Mesendoderm (in vitro differentiated cells): ENCODE measurements at regions not wholly inside any gene's neighbourhood (a gene's known extent, or its start where the extent isn't known, plus 50 kb on each side); places are given as distances from the start of the nearest gene placed in this dataset.
A peak's percentile ranks its signal among the peaks of the same experiment; 100 is the strongest.

Experiments
- DNase-seq: peaks from one replicate; pipeline ENCODE4 v3.0.0; 2013
- H2AK5ac ChIP-seq: 2 replicates; pipeline ENCODE4 v1.6.1; 2013; ENCODE audit warnings: low read length, inconsistent platforms
- H2BK120ac ChIP-seq: 2 replicates; pipeline ENCODE4 v1.6.1; 2013; ENCODE audit warnings: low read depth, mild to moderate bottlenecking, low read length, moderate library complexity, mixed read lengths
- H2BK15ac ChIP-seq: replicated peaks from 2 replicates; pipeline ENCODE4 v1.6.1; 2013; ENCODE audit warnings: low read depth, mild to moderate bottlenecking, moderate library complexity
- H2BK5ac ChIP-seq: 2 replicates; pipeline ENCODE4 v1.6.1; 2013; ENCODE audit warnings: low read length, inconsistent platforms
- H3K18ac ChIP-seq: 2 replicates; pipeline ENCODE4 v1.6.1; 2013; ENCODE audit warnings: mild to moderate bottlenecking, low read length, mixed read lengths
- H3K23ac ChIP-seq: one replicate; pipeline ENCODE4 v1.6.1; 2013; ENCODE audit warnings: low read length
- H3K27ac ChIP-seq: 2 replicates; pipeline ENCODE4 v1.5.1; 2013; ENCODE audit warnings: low read depth, mild to moderate bottlenecking, inconsistent platforms, low read length, moderate library complexity
- H3K27me3 ChIP-seq: 2 replicates; pipeline ENCODE4 v1.6.1; 2013; ENCODE audit warnings: low read length, control low read depth, mild to moderate bottlenecking, inconsistent platforms; ENCODE audit not compliant: insufficient read depth, poor library complexity
- H3K36me3 ChIP-seq: 2 replicates; pipeline ENCODE4 v1.6.1; 2013; ENCODE audit warnings: low read length, inconsistent platforms; ENCODE audit not compliant: control insufficient read depth, insufficient read depth
- H3K4ac ChIP-seq: one replicate; pipeline ENCODE4 v1.6.1; 2013; ENCODE audit warnings: low read depth, mild to moderate bottlenecking, low read length, moderate library complexity
- H3K4me1 ChIP-seq: 2 replicates; pipeline ENCODE4 v1.6.1; 2013; ENCODE audit warnings: low read depth, low read length, inconsistent platforms; ENCODE audit not compliant: control insufficient read depth
- H3K4me2 ChIP-seq: 2 replicates; pipeline ENCODE4 v1.6.1; 2013; ENCODE audit warnings: low read length
- H3K4me3 ChIP-seq: 2 replicates; pipeline ENCODE4 v1.5.1; 2013; ENCODE audit warnings: mild to moderate bottlenecking, low read length
- H3K56ac ChIP-seq: one replicate; pipeline ENCODE4 v1.6.1; 2013; ENCODE audit warnings: low read length
- H3K79me1 ChIP-seq: 2 replicates; pipeline ENCODE4 v1.6.1; 2013; ENCODE audit warnings: low read length, inconsistent platforms
- H3K79me2 ChIP-seq: 2 replicates; pipeline ENCODE4 v1.6.1; 2013; ENCODE audit warnings: mild to moderate bottlenecking, low read length; ENCODE audit not compliant: control insufficient read depth, insufficient read depth
- H3K9ac ChIP-seq: 2 replicates; pipeline ENCODE4 v1.6.1; 2013; ENCODE audit warnings: low read length, inconsistent platforms
- H4K5ac ChIP-seq: one replicate; pipeline ENCODE4 v1.6.1; 2013; ENCODE audit warnings: low read length
- H4K8ac ChIP-seq: one replicate; pipeline ENCODE4 v1.6.1; 2013; ENCODE audit warnings: low read depth, mild to moderate bottlenecking, control low read depth, low read length, moderate library complexity
- WGBS: extraction: QIAGEN DNeasy Blood & Tissue Kit; methylation state at CpG from one replicate; pipeline ENCODE4 v1.1.7; 2013; ENCODE audit warnings: low lambda C conversion rate, missing lambda C conversion rate; ENCODE audit not compliant: insufficient coverage; ENCODE audit errors: extremely low coverage; 5-methylcytosine and 5-hydroxymethylcytosine counted together

DNA sequence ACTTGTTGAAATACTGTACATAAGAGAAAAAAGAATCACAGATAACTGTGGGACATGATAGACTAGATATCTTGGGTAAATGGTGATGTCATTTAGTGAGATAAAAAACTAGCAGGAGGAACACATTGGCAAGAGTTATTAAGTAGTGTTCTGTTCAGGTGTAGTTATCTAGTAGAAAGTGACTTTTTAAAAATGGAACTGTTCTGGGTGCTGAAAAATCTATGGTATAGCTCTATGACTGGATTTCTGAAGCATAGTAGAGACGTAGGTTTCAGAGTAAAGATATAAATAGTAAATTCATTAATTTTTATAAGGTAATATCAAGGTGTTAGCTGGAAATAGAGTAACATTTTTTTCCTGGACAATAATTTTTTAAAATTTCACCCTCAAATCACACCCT is 225.1 kb upstream of the UGT8 start:
- DNase-seq, result no peak
- no peak overlapping the region for H3K4ac ChIP-seq
- H3K27me3 ChIP-seq, result no peaks in the 10 kb centered on the region
- no peak overlapping the region for H3K18ac ChIP-seq
- H3K79me1 ChIP-seq, result no peaks in the 10 kb centered on the region
- no peak overlapping the region for H3K4me2 ChIP-seq
- no peak overlapping the region for H3K23ac ChIP-seq
- H3K4me3 ChIP-seq, result no peak overlapping the region
- H2BK120ac ChIP-seq, result no peak overlapping the region
- no peak overlapping the region for H2BK5ac ChIP-seq
- no peak overlapping the region for H3K56ac ChIP-seq
- H4K5ac ChIP-seq, result no peak overlapping the region
- H3K9ac ChIP-seq, result no peak overlapping the region
- no peaks in the 10 kb centered on the region for H3K79me2 ChIP-seq
- no peak overlapping the region for H3K27ac ChIP-seq
- no peak overlapping the region for H2BK15ac ChIP-seq
- H4K8ac ChIP-seq, result no peak overlapping the region
- H3K36me3 ChIP-seq, result no peaks in the 10 kb centered on the region
- WGBS, result no CpG with 5 or more reads among the region's 1 CpG
- no peaks in the 10 kb centered on the region for H3K4me1 ChIP-seq
- H2AK5ac ChIP-seq, result no peak overlapping the region

GRCh38 chr4:114378305-114378903 is 220.2 kb upstream of the UGT8 start:
- Histone ChIP-seq H3K4me1 (no peaks in the 10 kb centered on the region), H3K27ac (no peak overlapping the region), H2BK15ac (no peak overlapping the region), H3K79me2 (no peaks in the 10 kb centered on the region), H3K56ac (no peak overlapping the region), H3K36me3 (no peaks in the 10 kb centered on the region), H4K5ac (no peak overlapping the region), H2AK5ac (no peak overlapping the region), H3K4me3 (no peak overlapping the region), H3K23ac (no peak overlapping the region), H3K9ac (no peak overlapping the region), H2BK5ac (no peak overlapping the region), H3K79me1 (no peaks in the 10 kb centered on the region), H3K18ac (no peak overlapping the region), H3K4ac (no peak overlapping the region), H4K8ac (no peak overlapping the region), H3K4me2 (no peak overlapping the region), H3K27me3 (no peaks in the 10 kb centered on the region), H2BK120ac (no peak overlapping the region)
- peak; percentile 24 for DNase-seq
- WGBS, result no CpG with 5 or more reads among the region's 4 CpGs

DNA sequence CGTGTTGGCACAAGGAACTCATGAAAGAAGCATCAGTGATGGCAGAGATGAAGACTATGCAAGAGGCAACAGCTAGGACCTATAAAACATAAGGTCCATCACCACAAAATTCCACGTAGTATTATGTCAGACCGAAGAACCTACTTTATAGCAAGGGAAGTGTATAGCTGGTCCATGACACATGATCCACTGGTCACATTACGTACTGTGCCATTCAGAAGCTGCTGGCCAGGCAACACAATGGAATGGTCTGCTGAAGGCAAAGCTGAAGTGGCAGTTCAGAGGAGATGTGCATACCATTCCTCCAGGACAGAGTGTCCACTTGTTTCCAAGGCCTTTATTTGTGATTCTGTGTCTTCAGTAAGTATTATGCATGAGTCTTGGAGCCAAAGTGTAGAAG is 215.5 kb upstream of the UGT8 start:
- Histone ChIP-seq H3K27ac (no peak overlapping the region), H4K8ac (no peak overlapping the region), H3K79me2 (no peaks in the 10 kb centered on the region), H3K4me2 (no peak overlapping the region), H2BK5ac (no peak overlapping the region), H3K23ac (no peak overlapping the region), H3K4me1 (no peaks in the 10 kb centered on the region), H3K4me3 (no peak overlapping the region), H3K56ac (no peak overlapping the region), H4K5ac (no peak overlapping the region), H2BK120ac (no peak overlapping the region), H3K36me3 (no peaks in the 10 kb centered on the region), H2AK5ac (no peak overlapping the region), H3K27me3 (no peaks in the 10 kb centered on the region), H3K18ac (no peak overlapping the region), H3K9ac (no peak overlapping the region), H2BK15ac (no peak overlapping the region), H3K4ac (no peak overlapping the region), H3K79me1 (no peaks in the 10 kb centered on the region)
- no peak for DNase-seq
- WGBS, result no CpG with 5 or more reads among the region's 4 CpGs

- H4K8ac ChIP-seq, result no peak overlapping the region
- no peaks in the 10 kb centered on the region for H3K79me1 ChIP-seq
- H3K27me3 ChIP-seq, result no peaks in the 10 kb centered on the region
- no CpG with 5 or more reads among the region's 1 CpG for WGBS
- no peaks in the 10 kb centered on the region for H3K4me1 ChIP-seq
- no peak overlapping the region for H3K4me3 ChIP-seq
- H2BK15ac ChIP-seq, result no peak overlapping the region
- no peak for DNase-seq
- no peak overlapping the region for H3K23ac ChIP-seq
- no peaks in the 10 kb centered on the region for H3K36me3 ChIP-seq
- H3K9ac ChIP-seq, result no peak overlapping the region
- no peak overlapping the region for H3K56ac ChIP-seq
- H3K79me2 ChIP-seq, result no peaks in the 10 kb centered on the region
- H3K4ac ChIP-seq, result no peak overlapping the region
- H3K18ac ChIP-seq, result no peak overlapping the region
- no peak overlapping the region for H3K27ac ChIP-seq
- H2BK5ac ChIP-seq, result no peak overlapping the region
- no peak overlapping the region for H2AK5ac ChIP-seq
- no peak overlapping the region for H2BK120ac ChIP-seq
- H3K4me2 ChIP-seq, result no peak overlapping the region
- H4K5ac ChIP-seq, result no peak overlapping the region
Observed at GRCh38 chr4:114383721-114384120, 214.9 kb upstream of the UGT8 start.

DNA sequence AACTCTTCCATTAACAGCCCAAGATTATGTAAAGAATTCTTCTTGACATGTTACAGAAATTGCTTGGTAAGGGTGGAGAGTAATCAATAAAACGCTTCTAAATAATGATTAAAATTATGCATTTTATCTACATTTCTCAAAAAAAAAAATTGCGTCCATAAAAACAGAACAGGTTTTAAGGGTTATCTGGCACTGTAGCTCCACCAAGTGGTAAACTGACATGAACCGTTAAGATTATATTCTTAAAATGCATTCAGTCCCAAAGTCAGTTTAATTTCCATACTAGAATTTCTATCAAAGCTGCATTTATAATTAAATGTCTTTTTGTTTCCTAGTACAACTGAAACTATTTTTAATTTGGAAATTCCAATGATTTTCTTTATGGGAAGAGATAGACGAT is 214.0 kb upstream of the UGT8 start:
- peak; percentile 28 for DNase-seq
- no peak overlapping the region for H3K23ac ChIP-seq
- H3K27me3 ChIP-seq, result no peaks in the 10 kb centered on the region
- no peak overlapping the region for H2BK120ac ChIP-seq
- no peak overlapping the region for H3K4me2 ChIP-seq
- H3K36me3 ChIP-seq, result no peaks in the 10 kb centered on the region
- no peak overlapping the region for H3K56ac ChIP-seq
- H3K9ac ChIP-seq, result no peak overlapping the region
- no peaks in the 10 kb centered on the region for H3K79me2 ChIP-seq
- no peak overlapping the region for H2BK5ac ChIP-seq
- no peaks in the 10 kb centered on the region for H3K4me1 ChIP-seq
- no peak overlapping the region for H4K8ac ChIP-seq
- H4K5ac ChIP-seq, result no peak overlapping the region
- H3K79me1 ChIP-seq, result no peaks in the 10 kb centered on the region
- H3K18ac ChIP-seq, result no peak overlapping the region
- no peak overlapping the region for H3K27ac ChIP-seq
- H3K4me3 ChIP-seq, result no peak overlapping the region
- H2BK15ac ChIP-seq, result no peak overlapping the region
- H2AK5ac ChIP-seq, result no peak overlapping the region
- no CpG with 5 or more reads among the region's 4 CpGs for WGBS
- H3K4ac ChIP-seq, result no peak overlapping the region
